Panc1 (cell line): ENCODE measurements at regions not wholly inside any gene's neighbourhood (a gene's known extent, or its start where the extent isn't known, plus 50 kb on each side); places are given as distances from the start of the nearest gene placed in this dataset.

Experiments
- ATAC-seq: fragments of 200-7000 bp; cut with Tn5 transposase; 2 replicates; pipeline ENCODE4 v1.9.1; 2020; ENCODE audit warnings: mild to moderate bottlenecking, moderate library complexity
- BruUV-seq: library from RNA; stranded (reverse); fragments of 400-500 nt; replicated peaks from 2 replicates; lab custom pipeline; 2021; lab: Mats Ljungman, UMichigan
- CTCF ChIA-PET: fragments of 300-600 bp; sonication (Branson Sonifier 250); formaldehyde crosslinking; loops from one replicate; lab custom pipeline; 2022; ENCODE audit warnings: antibody characterized with exemption; lab: Charles Lee
- POLR2A ChIA-PET: fragments of 300-600 bp; sonication (Branson Sonifier 250); formaldehyde crosslinking; loops from one replicate; lab custom pipeline; 2022; ENCODE audit warnings: antibody characterized with exemption; lab: Charles Lee
- DNase-seq: peaks from one replicate; pipeline ENCODE4 v3.0.0-alpha.2; 2010; ENCODE audit warnings: low read depth, low spot score
- H3K27ac ChIP-seq: 2 replicates; pipeline ENCODE4 v1.5.1; 2011; ENCODE audit warnings: mild to moderate bottlenecking, low read length, inconsistent platforms
- H3K27me3 ChIP-seq: fragments of 200-500 bp; sonication (Bioruptor generic); 2 replicates; pipeline ENCODE4 v1.6.0; 2014; ENCODE audit warnings: low read length, inconsistent platforms; ENCODE audit not compliant: control insufficient read depth, insufficient read depth
- H3K36me3 ChIP-seq: fragments of 200-500 bp; sonication (Bioruptor generic); 2 replicates; pipeline ENCODE4 v1.5.1; 2014; ENCODE audit warnings: inconsistent platforms, mild to moderate bottlenecking, low read length, moderate library complexity; ENCODE audit not compliant: control insufficient read depth, insufficient read depth
- H3K4me1 ChIP-seq: 2 replicates; pipeline ENCODE4 v1.5.1; 2011; ENCODE audit warnings: inconsistent platforms, mild to moderate bottlenecking, low read length, moderate library complexity; ENCODE audit not compliant: control insufficient read depth, insufficient read depth
- H3K4me3 ChIP-seq, 2 experiments: 2 replicates each; pipeline ENCODE4 v1.5.1; 2011 to 2012; ENCODE audit warnings: low read depth in 2 of 2, low read length in 2 of 2, mild to moderate bottlenecking in 2 of 2, inconsistent platforms in 1 of 2, moderate library complexity in 1 of 2
- H3K9me3 ChIP-seq: fragments of 200-500 bp; sonication (Bioruptor generic); 2 replicates; pipeline ENCODE4 v1.5.1; 2014; ENCODE audit warnings: low read depth, mild to moderate bottlenecking, inconsistent platforms, low read length, moderate library complexity; ENCODE audit not compliant: control insufficient read depth, insufficient read depth
- POLR2AphosphoS5 ChIP-seq: IDR thresholded peaks from 2 replicates; pipeline ENCODE4 v1.6.1; 2012; ENCODE audit warnings: mild to moderate bottlenecking, low read depth, low read length, moderate library complexity
- REST ChIP-seq, 2 experiments: IDR thresholded peaks; 2 replicates each; pipeline ENCODE4 v1.6.1; 2011 to 2012; ENCODE audit warnings: low read depth in 2 of 2, control low read depth in 1 of 2, low read length in 1 of 2, mild to moderate bottlenecking in 1 of 2, moderate library complexity in 1 of 2; ENCODE audit not compliant: insufficient read depth in 1 of 2
- SIN3A ChIP-seq: IDR thresholded peaks from 2 replicates; pipeline ENCODE4 v1.6.1; 2012; ENCODE audit warnings: low read depth, mild to moderate bottlenecking, low read length, moderate library complexity, borderline replicate concordance; ENCODE audit not compliant: insufficient read depth
- TCF7L2 ChIP-seq: IDR thresholded peaks from 2 replicates; pipeline ENCODE4 v1.6.1; 2011; ENCODE audit warnings: mild to moderate bottlenecking, low read depth, low read length, inconsistent platforms
- in situ Hi-C: cut with HindIII; loops from 2 replicates; pipeline ENCODE4 v1.10.0; 2016; ENCODE audit warnings: low sequenced_read_pairs, low pct_unique_long_range_greater_than_20kb
- intact Hi-C: fragments of 100-400 bp; cut with micrococcal nuclease; formaldehyde crosslinking; loops from one replicate; pipeline ENCODE4 v1.10.0; 2022; ENCODE audit not compliant: unreplicated experiment
- TF ChIP-seq, protein P1 (sequence below): fragments of 450-650 bp; IDR thresholded peaks from 2 replicates; pipeline ENCODE4 v1.5.1; 2017; ENCODE audit warnings: mild to moderate bottlenecking

GRCh38 chr11:70734911-70735310 is 336.6 kb downstream of the CTTN start:
- Histone ChIP-seq H3K9me3 (no peaks in the 10 kb centered on the region), H3K27me3 (no peaks in the 10 kb centered on the region), H3K4me3 (no peak overlapping the region), H3K36me3 (no peaks in the 10 kb centered on the region), H3K27ac (no peak overlapping the region), H3K4me1 (no peaks in the 10 kb centered on the region)
- CTCF ChIA-PET: interaction anchor here (0.6 kb wide), 1 partner anchor 746 kb away, joined by 3 read pairs; no protein-coding TSS in a partner anchor
- ATAC-seq: no peak
- intact Hi-C loops: no loop called here
- POLR2A ChIA-PET: no interaction called here
- no TSS peak for BruUV-seq
- TF ChIP-seq POLR2AphosphoS5 (no peak), REST (IDR thresholded peaks at IDR 0.05; ENCODE audit: insufficient read depth in 1 of 2, low read depth in 2 of 2, low read length in 1 of 2) (no peak), TCF7L2 (no peak), SIN3A (no peak)
- TF ChIP-seq, protein P1, sequence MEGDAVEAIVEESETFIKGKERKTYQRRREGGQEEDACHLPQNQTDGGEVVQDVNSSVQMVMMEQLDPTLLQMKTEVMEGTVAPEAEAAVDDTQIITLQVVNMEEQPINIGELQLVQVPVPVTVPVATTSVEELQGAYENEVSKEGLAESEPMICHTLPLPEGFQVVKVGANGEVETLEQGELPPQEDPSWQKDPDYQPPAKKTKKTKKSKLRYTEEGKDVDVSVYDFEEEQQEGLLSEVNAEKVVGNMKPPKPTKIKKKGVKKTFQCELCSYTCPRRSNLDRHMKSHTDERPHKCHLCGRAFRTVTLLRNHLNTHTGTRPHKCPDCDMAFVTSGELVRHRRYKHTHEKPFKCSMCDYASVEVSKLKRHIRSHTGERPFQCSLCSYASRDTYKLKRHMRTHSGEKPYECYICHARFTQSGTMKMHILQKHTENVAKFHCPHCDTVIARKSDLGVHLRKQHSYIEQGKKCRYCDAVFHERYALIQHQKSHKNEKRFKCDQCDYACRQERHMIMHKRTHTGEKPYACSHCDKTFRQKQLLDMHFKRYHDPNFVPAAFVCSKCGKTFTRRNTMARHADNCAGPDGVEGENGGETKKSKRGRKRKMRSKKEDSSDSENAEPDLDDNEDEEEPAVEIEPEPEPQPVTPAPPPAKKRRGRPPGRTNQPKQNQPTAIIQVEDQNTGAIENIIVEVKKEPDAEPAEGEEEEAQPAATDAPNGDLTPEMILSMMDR: no peak
- DNase-seq: no peak
- in situ Hi-C loops: no loop called here

DNA sequence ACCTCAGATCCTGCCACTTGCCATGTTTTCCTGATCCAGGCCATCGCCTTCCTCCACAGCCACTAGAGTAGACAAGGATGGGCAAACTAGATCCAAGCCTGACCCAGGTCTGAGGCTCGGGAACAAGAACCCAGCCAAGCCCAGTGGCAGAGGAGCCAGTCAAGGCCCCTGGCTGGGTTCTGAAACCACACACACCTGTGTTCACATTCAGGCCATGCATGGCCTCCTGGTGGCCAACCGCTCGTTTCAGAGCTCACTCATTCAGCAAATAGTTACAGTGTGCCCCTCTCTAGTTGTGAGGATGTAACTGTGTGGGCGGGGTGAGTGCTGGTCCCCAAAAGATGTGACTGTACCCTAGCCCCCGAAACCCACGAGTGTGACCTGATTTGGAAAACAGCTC is 337.6 kb downstream of the CTTN start:
- no peak overlapping the region for H3K4me3 ChIP-seq
- TF ChIP-seq SIN3A (no peak), TCF7L2 (no peak), POLR2AphosphoS5 (no peak)
- TF ChIP-seq, protein P1: no peak
- in situ Hi-C loops: no loop called here
- no TSS peak for BruUV-seq
- CTCF ChIA-PET: no interaction called here
- H3K36me3 ChIP-seq: no peaks in the 10 kb centered on the region
- H3K27ac ChIP-seq: no peak overlapping the region
- H3K4me1 ChIP-seq: no peaks in the 10 kb centered on the region
- H3K27me3 ChIP-seq: no peaks in the 10 kb centered on the region
- DNase-seq (no peak), ATAC-seq (no peak)
- POLR2A ChIA-PET: no interaction called here
- no peaks in the 10 kb centered on the region for H3K9me3 ChIP-seq
- intact Hi-C loops: no loop called here
